Activated CD4-positive, alpha-beta T cell treated with anti-CD3 and anti-CD28 coated beads for 1 hour (primary cell): ENCODE measurements at regions not wholly inside any gene's neighbourhood (a gene's known extent, or its start where the extent isn't known, plus 50 kb on each side); places are given as distances from the start of the nearest gene placed in this dataset.

Experiments
- DNase-seq: peaks from one replicate; pipeline ENCODE4 v3.0.0-alpha.2; 2020

GRCh38 chr5:174380311-174380710 is 334.8 kb downstream of the NSG2 start:
- DNase-seq, result no peak

- DNase-seq, result no peak
These were observed 335.7 kb downstream of the NSG2 start for GRCh38 chr5:174381241-174381640.

GRCh38 chr5:174383210-174384167 is 338.0 kb downstream of the NSG2 start:
- no peak for DNase-seq

- DNase-seq, result no peak
These were observed 339.0 kb downstream of the NSG2 start for GRCh38 chr5:174384509-174384947.

GRCh38 chr5:174386306-174386705 is 338.1 kb upstream of the MSX2 start:
- no peak for DNase-seq

GRCh38 chr5:174386846-174387245 is 337.5 kb upstream of the MSX2 start:
- DNase-seq, result no peak

- DNase-seq, result no peak
These were observed 336.9 kb upstream of the MSX2 start for GRCh38 chr5:174387448-174387847.

GRCh38 chr5:174392892-174393291 is 331.5 kb upstream of the MSX2 start:
- DNase-seq, result no peak

GRCh38 chr5:174396541-174396940 is 327.8 kb upstream of the MSX2 start:
- no peak for DNase-seq

- no peak for DNase-seq
These were observed 327.2 kb upstream of the MSX2 start for GRCh38 chr5:174397206-174397605.

GRCh38 chr5:174398171-174398570 is 326.2 kb upstream of the MSX2 start:
- no peak for DNase-seq

GRCh38 chr5:174399411-174399810 is 325.0 kb upstream of the MSX2 start:
- DNase-seq, result no peak

- no peak for DNase-seq
These were observed 323.9 kb upstream of the MSX2 start for GRCh38 chr5:174400461-174400860.

- DNase-seq, result no peak
These were observed 322.6 kb upstream of the MSX2 start for GRCh38 chr5:174401793-174402192.

GRCh38 chr5:174402222-174402812 is 322.1 kb upstream of the MSX2 start:
- no peak for DNase-seq

GRCh38 chr5:174404848-174405247 is 319.5 kb upstream of the MSX2 start:
- DNase-seq, result no peak

GRCh38 chr5:174409070-174409469 is 315.3 kb upstream of the MSX2 start:
- no peak for DNase-seq

GRCh38 chr5:174409971-174410370 is 314.4 kb upstream of the MSX2 start:
- DNase-seq, result no peak

- DNase-seq, result no peak
These were observed 313.5 kb upstream of the MSX2 start for GRCh38 chr5:174410716-174411478.

- no peak for DNase-seq
These were observed 312.9 kb upstream of the MSX2 start for GRCh38 chr5:174411479-174411819.

GRCh38 chr5:174412374-174412773 is 312.0 kb upstream of the MSX2 start:
- no peak for DNase-seq

GRCh38 chr5:174412941-174413340 is 311.4 kb upstream of the MSX2 start:
- DNase-seq, result no peak

- no peak for DNase-seq
These were observed 310.6 kb upstream of the MSX2 start for GRCh38 chr5:174413567-174414314.
